SKM-1 treated with dmso at 0.1 percent for 144 hours (cell line): ENCODE measurements at regions not wholly inside any gene's neighbourhood (a gene's known extent, or its start where the extent isn't known, plus 50 kb on each side); places are given as distances from the start of the nearest gene placed in this dataset.

Source experiments
- DNase-seq: peaks from one replicate; lab custom pipeline; 2025; ENCODE audit not compliant: unreplicated experiment; lab: John Stamatoyannopoulos, UW

DNA sequence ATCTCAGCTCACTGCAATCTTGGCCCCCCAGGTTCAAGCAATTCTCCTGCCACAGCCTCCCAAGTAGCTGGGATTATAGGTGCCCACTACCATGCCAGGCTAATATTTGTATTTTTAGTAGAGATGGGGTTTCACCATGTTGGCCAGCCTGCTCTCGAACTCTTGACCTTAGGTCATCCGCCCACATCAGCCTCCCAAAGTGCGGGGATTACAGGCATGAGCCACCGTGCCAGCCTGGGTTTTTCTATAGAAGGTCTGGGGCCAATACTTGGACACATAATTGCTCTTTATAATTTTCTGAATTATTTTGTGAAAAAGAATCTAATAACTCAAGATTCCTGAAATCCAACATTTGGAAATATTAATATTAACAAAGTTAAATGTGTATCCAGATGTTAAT, 1267.7 kb upstream of the ADGRL4 start:
- DNase-seq, result no peak

DNA sequence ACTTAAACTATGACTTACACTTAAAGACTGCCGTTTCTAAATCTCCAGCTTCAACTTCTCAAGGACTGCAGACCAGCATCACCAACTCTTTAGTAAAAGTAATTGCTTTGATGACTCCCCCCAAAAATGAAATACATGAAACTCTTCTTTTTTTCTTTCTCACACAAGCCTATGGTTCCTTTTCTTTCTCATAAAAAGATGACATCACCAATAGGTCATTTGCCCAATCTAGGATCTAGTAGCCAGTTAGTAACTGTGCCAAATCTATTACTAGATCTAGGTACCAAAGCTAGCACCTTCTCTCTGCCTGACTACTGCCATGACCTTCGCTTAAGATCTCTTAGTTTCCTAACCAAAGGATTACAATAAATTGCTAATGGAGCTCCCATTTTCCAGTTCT, 1266.0 kb upstream of the ADGRL4 start:
- no peak for DNase-seq

DNA sequence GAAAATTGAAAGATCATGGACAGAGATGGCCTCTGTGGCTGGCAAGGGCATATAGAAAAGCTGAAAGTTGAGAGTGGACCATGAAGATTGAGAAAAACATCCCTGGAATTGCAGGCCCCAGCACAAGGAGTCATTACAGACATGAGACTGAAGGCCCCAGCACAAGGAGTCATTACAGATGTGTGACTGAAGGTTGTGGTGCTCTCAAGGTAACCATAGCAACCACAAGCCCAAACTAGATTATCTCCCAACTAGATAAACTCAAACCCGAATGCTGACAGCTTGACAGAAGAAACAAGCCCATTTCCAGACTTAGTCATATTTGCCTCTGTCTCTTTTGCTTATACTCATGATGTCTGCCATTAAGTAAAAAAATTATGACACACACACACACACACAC, 1252.1 kb upstream of the ADGRL4 start:
- no peak for DNase-seq

DNA sequence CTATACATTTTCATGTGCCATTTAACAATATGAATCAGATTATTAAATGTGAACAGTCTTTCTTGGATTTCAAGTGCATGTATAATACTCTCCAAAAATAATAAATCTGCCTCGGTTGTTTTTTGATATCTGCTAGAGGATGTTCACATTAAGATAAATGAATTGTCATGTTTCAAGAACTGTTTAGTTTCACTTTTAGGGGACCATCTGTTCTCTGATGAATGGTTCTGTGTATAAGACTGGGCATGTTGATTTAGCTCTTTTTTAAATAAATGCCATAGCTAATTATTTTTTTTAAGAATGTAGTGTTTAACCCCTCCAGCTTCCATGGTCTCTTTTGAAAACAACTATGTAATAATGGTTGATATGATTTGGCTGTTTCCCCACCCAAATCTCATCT, 1245.1 kb upstream of the ADGRL4 start:
- DNase-seq, result no peak

GRCh38 chr1:80251171-80251570, 1244.6 kb upstream of the ADGRL4 start:
- DNase-seq, result no peak

GRCh38 chr1:80250573-80251168, 1244.1 kb upstream of the ADGRL4 start:
- no peak for DNase-seq

DNA sequence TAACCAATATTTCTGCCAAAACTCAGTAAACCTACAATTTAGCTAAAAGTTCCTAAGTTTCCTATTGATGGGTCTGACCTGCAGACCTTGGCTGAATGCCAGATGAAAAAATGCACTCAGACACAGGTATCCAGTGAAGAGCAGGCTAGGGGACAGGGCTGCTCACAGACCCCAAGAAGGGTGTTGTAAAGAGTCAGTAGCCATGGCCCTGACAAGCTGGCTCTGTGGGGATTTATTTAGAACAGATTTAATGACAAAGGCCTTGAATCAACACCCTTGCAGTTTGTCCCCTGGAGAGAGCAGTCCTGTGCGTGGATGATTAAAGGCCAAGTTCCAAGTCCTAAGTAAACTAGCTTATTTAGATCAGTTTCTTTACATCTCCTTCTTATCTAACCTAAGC, 1243.2 kb upstream of the ADGRL4 start:
- no peak for DNase-seq

DNA sequence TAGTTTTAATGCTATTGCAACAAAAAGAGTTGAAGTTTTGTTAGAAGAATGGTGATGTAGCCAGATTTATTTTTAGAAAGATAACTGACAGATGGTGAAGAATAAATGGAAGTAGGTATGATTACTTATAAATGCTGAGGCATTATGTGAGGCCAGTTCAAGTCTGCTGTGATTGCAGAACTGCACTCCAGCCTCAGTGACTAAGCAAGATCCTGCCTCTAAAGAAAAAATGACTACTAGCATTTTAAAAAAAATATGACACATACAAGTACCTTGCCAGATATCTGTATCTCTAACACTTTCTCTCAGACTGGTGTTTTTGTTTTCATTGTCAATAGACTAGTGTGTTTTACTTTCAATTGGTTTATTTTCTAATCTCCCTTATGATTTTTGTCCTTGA, 1242.4 kb upstream of the ADGRL4 start:
- no peak for DNase-seq

DNA sequence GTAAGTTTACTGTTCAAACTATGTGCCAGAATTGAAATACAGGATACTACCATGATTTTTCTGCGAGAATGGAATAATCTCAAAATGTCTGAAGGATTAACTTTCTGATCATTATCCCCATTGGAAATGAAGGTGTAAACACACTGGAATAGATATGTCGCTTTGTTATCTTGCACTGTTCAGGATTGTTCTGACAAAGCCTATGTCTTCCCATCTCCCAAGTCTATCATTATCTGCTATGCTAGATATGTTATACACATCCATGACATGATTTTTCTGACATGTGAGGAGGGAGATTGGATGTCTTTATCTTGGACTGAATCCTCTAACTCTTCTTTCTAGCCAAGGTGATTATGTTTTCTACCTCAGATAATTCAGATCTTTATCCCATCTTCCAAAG, 1239.3 kb upstream of the ADGRL4 start:
- DNase-seq, result no peak

GRCh38 chr1:80244372-80244771, 1237.8 kb upstream of the ADGRL4 start:
- no peak for DNase-seq

DNA sequence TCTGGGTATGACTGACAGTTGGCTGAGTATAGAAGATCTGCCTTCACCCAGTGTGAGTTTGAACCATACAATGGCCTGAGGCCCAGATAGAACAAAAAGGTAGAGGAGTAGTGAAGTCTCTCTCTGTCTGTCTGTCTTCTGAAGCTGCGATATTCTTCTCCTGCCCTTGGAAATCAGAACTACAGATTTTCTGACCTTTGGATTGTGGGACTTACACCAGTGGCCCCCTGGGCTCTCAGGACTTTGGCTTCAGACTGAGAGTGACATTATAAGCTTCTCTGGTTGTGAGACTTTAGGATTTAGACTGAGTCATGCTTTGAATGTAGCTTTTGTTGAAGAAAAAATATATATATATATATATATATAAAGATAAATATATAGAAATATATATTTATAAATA, 1235.0 kb upstream of the ADGRL4 start:
- DNase-seq, result no peak

- DNase-seq, result no peak
These were observed 1219.0 kb upstream of the ADGRL4 start for GRCh38 chr1:80225510-80225909.

DNA sequence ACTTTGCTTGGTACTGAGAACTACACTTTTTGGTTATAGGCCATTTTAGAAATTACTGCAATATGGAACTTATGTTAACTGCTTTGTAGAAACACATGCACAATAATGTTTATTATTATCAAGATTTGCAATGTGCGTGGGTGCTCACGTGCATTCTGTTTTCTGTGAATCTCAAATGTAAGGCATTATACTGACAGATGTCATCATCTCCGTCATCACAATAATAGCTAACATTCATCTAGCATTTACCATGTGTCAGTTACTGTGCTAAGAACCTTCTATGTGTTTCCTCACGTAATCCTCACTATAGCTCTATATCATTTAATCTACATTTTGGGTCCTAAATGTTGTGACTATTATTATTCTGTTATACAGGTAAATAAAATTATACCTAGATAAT, 1214.8 kb upstream of the ADGRL4 start:
- no peak for DNase-seq

GRCh38 chr1:80218112-80218511, 1211.6 kb upstream of the ADGRL4 start:
- peak; percentile 32 for DNase-seq

DNA sequence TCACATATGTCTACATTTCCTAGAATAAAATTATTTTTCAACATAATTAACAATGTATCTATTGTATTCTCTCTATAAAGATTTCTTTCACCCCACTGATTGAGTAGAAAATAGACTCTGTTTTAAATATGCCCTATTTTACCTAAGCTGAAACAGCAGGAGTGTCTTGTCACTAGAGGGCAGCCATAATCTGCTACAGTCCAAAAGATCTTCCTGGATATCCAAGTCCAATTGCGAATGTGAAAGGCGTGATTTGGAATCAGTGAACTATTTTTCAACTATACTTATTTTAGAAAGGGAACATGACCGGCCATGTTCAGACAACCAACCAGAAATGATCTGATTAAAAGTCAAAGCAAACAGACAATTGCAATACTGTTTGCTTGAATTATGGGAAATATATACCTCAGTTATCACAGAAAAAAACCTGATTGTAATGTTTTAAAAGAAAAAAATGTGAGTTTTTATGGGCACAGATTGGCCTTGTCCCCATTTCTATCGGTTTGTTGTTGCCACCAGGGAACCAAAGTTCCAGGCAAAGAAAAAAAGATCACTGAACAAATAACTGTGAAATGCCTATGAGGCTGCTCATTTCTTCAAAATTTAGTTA, 1211.0 kb upstream of the ADGRL4 start:
- DNase-seq, result no peak

GRCh38 chr1:80214888-80215540, 1208.5 kb upstream of the ADGRL4 start:
- no peak for DNase-seq

GRCh38 chr1:80212948-80213347, 1206.4 kb upstream of the ADGRL4 start:
- DNase-seq, result no peak

- no peak for DNase-seq
These were observed 1205.3 kb upstream of the ADGRL4 start for GRCh38 chr1:80211691-80212380.

GRCh38 chr1:80202118-80202517, 1195.6 kb upstream of the ADGRL4 start:
- DNase-seq, result no peak

DNA sequence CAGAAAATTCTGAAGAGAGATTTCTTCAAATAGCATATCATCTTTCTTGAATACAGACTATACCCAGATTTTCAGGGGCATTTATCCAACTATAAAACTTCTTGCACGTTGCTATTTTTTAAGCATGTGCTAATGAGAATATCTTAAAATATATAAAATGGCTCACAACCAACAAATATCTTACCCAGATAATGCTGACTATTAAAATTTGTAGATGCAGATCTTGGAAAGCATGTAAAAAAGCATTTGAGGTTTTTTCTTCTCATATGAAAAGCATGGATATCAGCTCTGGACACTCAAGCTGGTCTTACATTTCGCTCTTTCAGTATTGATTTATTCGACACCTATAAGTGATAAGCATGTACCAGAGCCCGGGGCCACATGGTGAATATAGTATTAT, 1187.7 kb upstream of the ADGRL4 start:
- DNase-seq, result no peak

- no peak for DNase-seq
These were observed 1174.9 kb upstream of the ADGRL4 start for GRCh38 chr1:80181418-80181817.

DNA sequence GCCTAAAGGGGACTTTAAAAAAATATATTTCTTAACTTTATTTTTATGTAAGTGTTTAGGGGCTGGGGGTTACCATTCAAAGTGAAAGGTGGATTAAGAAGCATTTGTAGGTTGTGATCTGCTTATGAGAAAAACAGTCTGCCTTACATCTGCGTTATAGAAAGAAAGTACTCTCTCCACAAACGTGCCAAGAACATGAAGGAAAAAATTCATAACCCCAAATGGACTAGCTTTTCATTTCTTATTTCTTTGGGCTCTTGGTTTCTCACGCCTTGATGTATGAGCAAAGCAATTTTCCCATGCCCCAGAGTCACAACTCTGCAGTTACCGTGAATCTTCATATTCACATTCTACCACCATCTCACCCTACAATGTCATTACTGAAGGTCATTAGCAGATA, 1165.1 kb upstream of the ADGRL4 start:
- no peak for DNase-seq
